AG04449 (cell line): ENCODE measurements at regions not wholly inside any gene's neighbourhood (a gene's known extent, or its start where the extent isn't known, plus 50 kb on each side); places are given as distances from the start of the nearest gene placed in this dataset.

Source experiments
- CTCF ChIA-PET: fragments of 350-600 bp; formaldehyde crosslinking; extraction: SDS; loops from one replicate; lab custom pipeline; 2021; ENCODE audit warnings: antibody characterized with exemption; lab: Yijun Ruan, JAX
- POLR2A ChIA-PET: fragments of 400-600, 350-600 bp; formaldehyde crosslinking; extraction: SDS; loops from one replicate; lab custom pipeline; 2020; ENCODE audit warnings: antibody characterized with exemption, inconsistent platforms; lab: Yijun Ruan, JAX
- DNase-seq: peaks from one replicate; pipeline ENCODE4 v3.0.0-alpha.2; 2010; ENCODE audit warnings: low read depth, low spot score
- H3K4me3 ChIP-seq: 2 replicates; pipeline ENCODE4 v1.5.1; 2011; ENCODE audit warnings: low read depth, mild to moderate bottlenecking, control low read depth, low read length
- CTCF ChIP-seq: IDR thresholded peaks from one replicate; pipeline ENCODE4 v1.5.1; 2011; ENCODE audit warnings: mild to moderate bottlenecking, moderate library complexity, low read length, control low read depth, inconsistent platforms; ENCODE audit not compliant: insufficient read depth; ENCODE audit errors: missing control alignments

DNA sequence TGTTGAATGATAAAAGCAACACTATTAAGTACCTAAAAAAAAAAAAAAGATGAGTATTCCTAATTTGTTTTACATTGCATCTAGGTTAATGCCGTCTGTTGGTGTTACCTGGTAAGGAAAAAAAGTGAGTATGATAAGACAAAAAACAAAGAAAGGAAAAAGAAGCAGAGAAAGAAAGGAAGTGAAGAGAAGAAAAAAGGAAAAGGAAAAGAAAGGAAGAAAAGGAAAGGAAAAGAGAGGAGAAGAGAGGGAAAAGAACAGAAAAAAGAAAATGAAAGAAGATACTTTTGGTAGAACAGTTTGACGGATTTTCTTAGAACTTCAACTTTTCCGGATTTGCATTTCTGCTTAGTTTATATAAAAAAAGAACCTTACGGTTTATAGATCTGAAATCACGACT lies 387.9 kb downstream of the METTL4 start:
- POLR2A ChIA-PET, result no interaction called here
- H3K4me3 ChIP-seq, result no peak overlapping the region
- CTCF ChIA-PET, result no interaction called here
- TF ChIP-seq CTCF, result no peak
- DNase-seq, result no peak

DNA sequence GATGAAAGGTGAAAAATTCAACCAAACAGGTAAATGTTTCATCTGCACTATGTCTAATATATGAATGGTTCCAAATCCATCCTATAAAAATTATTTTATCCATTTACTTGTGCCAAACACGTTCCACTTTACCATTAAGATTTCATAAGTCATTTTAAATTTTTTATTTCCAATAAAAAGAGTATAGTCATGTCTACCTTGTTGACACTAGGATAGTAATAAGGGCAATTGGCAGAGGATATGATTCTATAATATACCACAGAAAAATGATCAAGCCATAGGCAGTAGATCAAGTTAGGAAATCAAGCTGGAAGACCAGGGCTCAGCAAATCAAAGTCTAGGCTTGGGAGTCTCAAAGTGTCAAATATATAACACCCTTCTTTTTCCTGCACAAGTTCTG lies 384.3 kb downstream of the METTL4 start:
- ChIA-PET POLR2A (no interaction called here), CTCF (no interaction called here)
- no peak for TF ChIP-seq CTCF

DNA sequence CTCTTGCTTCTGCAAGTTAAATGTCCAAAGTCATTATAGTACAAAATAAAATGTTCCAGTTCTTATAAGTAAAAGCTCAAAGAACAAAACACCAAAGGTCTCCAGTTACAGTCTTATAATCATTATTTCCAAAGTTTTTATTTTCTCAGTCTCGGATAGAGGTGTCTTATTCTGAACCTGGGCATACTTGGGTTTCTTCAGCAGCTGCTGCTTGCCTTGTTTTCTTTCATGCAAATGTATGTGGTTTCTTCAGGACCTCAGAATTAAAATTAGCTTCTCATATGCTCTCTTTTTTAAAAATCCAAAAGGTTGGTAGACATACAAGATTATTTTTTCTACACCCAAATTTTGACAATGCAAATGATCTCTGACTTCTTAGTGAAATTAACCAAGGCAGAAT lies 383.0 kb downstream of the METTL4 start:
- DNase-seq, result no peak
- ChIA-PET CTCF (no interaction called here), POLR2A (no interaction called here)
- no peak for TF ChIP-seq CTCF
- no peak overlapping the region for H3K4me3 ChIP-seq

More for the DNA sequence above, 384.3 kb downstream of the METTL4 start:
- H3K4me3 ChIP-seq, result no peak overlapping the region
- DNase-seq, result no peak

DNA sequence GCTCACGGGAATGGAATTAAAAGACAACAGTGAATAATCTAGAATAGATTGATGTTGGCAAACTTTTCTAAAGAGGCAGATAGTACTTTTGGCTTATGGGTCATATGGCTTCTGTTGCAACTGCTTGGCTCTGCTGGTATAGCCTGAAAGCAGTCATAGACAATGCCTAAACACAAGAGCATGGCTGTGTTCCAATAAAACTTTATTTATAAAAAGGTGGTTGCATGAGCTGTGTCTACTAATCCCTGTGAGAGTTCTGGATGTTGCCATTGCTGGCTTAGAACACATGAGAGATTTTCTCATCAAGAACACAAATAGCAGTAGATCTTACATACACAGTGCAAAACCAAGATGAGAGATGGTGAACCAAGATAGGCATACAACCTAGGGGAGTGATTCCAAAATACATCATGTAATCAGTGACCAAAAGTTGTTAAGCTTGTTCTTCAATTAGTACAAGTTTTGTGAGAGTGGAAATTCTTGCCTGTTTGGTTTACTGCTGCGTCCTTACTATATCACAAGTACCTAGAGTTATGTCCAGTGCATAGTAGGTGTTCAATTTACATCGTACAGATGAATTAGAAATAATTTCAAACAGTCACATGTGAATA lies 380.0 kb downstream of the METTL4 start:
- no peak for TF ChIP-seq CTCF
- no peak for DNase-seq
- POLR2A ChIA-PET, result no interaction called here

GRCh38 chr18:2192562-2192961 lies 378.7 kb downstream of the METTL4 start:
- no peak overlapping the region for H3K4me3 ChIP-seq
- no peak for TF ChIP-seq CTCF
- DNase-seq, result no peak
- CTCF ChIA-PET, result no interaction called here
- POLR2A ChIA-PET, result no interaction called here

More for the DNA sequence above, 380.0 kb downstream of the METTL4 start:
- no peak overlapping the region for H3K4me3 ChIP-seq
- CTCF ChIA-PET, result no interaction called here

DNA sequence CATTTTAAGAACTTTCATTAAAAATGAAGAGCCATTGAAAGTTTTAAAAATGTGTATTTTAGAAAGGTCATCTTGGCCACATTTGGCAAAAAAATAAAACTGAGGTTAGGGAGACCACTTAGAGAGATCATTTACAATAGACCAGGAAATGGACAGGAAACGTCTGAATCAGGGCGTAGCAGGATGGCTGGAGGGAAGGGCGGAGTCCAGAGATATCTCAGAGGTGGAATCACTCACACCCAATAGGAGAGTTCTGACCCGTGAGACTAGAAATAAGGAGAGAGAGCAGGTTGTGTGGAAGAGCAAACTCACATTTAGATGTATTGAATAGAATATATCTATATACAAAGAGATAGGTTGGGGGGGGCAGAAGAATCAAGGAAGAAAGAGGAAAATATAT lies 373.4 kb downstream of the METTL4 start:
- POLR2A ChIA-PET, result no interaction called here
- CTCF ChIA-PET, result no interaction called here
- no peak for TF ChIP-seq CTCF
- no peak overlapping the region for H3K4me3 ChIP-seq
- DNase-seq, result no peak
